Stimulated activated CD4-positive, alpha-beta T cell treated with anti-CD3 and anti-CD28 coated beads, Interleukin-1b, Interleukin-23, amount 100 ng/mL, for 48 hours (primary cell): ENCODE measurements at regions not wholly inside any gene's neighbourhood (a gene's known extent, or its start where the extent isn't known, plus 50 kb on each side); places are given as distances from the start of the nearest gene placed in this dataset.

Source experiments
- DNase-seq: peaks from one replicate; pipeline ENCODE4 v3.0.0-alpha.2; 2020

- no peak for DNase-seq
Observed at GRCh38 chr9:106358331-106358730, 504.6 kb upstream of the ZNF462 start.

- DNase-seq: no peak
Observed at GRCh38 chr9:106376689-106377088, 486.3 kb upstream of the ZNF462 start.

GRCh38 chr9:106383072-106383471, 479.9 kb upstream of the ZNF462 start:
- DNase-seq: no peak

GRCh38 chr9:106387965-106388364, 475.0 kb upstream of the ZNF462 start:
- no peak for DNase-seq

GRCh38 chr9:106393226-106393625, 469.7 kb upstream of the ZNF462 start:
- no peak for DNase-seq

GRCh38 chr9:106400170-106400569, 462.8 kb upstream of the ZNF462 start:
- no peak for DNase-seq

- no peak for DNase-seq
Observed at GRCh38 chr9:106400950-106401349, 462.0 kb upstream of the ZNF462 start.

- no peak for DNase-seq
Observed at GRCh38 chr9:106403081-106403480, 459.9 kb upstream of the ZNF462 start.

- no peak for DNase-seq
Observed at GRCh38 chr9:106404137-106404536, 458.8 kb upstream of the ZNF462 start.

- no peak for DNase-seq
Observed at GRCh38 chr9:106405871-106406435, 457.0 kb upstream of the ZNF462 start.

GRCh38 chr9:106414042-106414441, 448.9 kb upstream of the ZNF462 start:
- no peak for DNase-seq

- DNase-seq: no peak
Observed at GRCh38 chr9:106417685-106418084, 445.3 kb upstream of the ZNF462 start.

- DNase-seq: no peak
Observed at GRCh38 chr9:106419829-106420228, 443.1 kb upstream of the ZNF462 start.

- peak; percentile 4 for DNase-seq
Observed at GRCh38 chr9:106420511-106420944, 442.4 kb upstream of the ZNF462 start.

GRCh38 chr9:106421772-106422171, 441.2 kb upstream of the ZNF462 start:
- no peak for DNase-seq

- DNase-seq: no peak
Observed at GRCh38 chr9:106423575-106423974, 439.4 kb upstream of the ZNF462 start.

GRCh38 chr9:106432631-106433030, 430.3 kb upstream of the ZNF462 start:
- DNase-seq: no peak

GRCh38 chr9:106438928-106439327, 424.0 kb upstream of the ZNF462 start:
- DNase-seq: no peak

GRCh38 chr9:106441283-106441682, 421.7 kb upstream of the ZNF462 start:
- no peak for DNase-seq

GRCh38 chr9:106443520-106443919, 419.4 kb upstream of the ZNF462 start:
- no peak for DNase-seq

GRCh38 chr9:106445107-106445506, 417.9 kb upstream of the ZNF462 start:
- no peak for DNase-seq

- no peak for DNase-seq
Observed at GRCh38 chr9:106449336-106449927, 413.5 kb upstream of the ZNF462 start.

GRCh38 chr9:106450549-106450948, 412.4 kb upstream of the ZNF462 start:
- no peak for DNase-seq

- no peak for DNase-seq
Observed at GRCh38 chr9:106451223-106451622, 411.7 kb upstream of the ZNF462 start.

- DNase-seq: no peak
Observed at GRCh38 chr9:106456581-106456980, 406.4 kb upstream of the ZNF462 start.
